ENCODE measurements at regions not wholly inside any gene's neighbourhood (a gene's known extent, or its start where the extent isn't known, plus 50 kb on each side); places are given as distances from the start of the nearest gene placed in this dataset.

- ATAC-seq (no peak), DNase-seq (no peak)
- no peaks in the 10 kb centered on the region for H3K4me1 Mint-ChIP-seq (ENCODE audit: low read depth)
- H3K36me3 Mint-ChIP-seq (ENCODE audit: insufficient read depth): no peaks in the 10 kb centered on the region
- no peaks in the 10 kb centered on the region for H3K9me3 Mint-ChIP-seq
- H3K27me3 Mint-ChIP-seq (ENCODE audit: low read depth): peaks cover 4% of the 10 kb centered on the region
- no peak overlapping the region for H3K4me3 Mint-ChIP-seq
Measured at GRCh38 chr2:144686518-144687215, 166.7 kb upstream of the ZEB2 start.

- DNase-seq (no peak), ATAC-seq (no peak)
- Mint-ChIP-seq H3K36me3 (ENCODE audit: insufficient read depth) (no peaks in the 10 kb centered on the region), H3K4me3 (no peak overlapping the region), H3K27me3 (ENCODE audit: low read depth) (peaks cover 4% of the 10 kb centered on the region), H3K4me1 (ENCODE audit: low read depth) (no peaks in the 10 kb centered on the region), H3K9me3 (no peaks in the 10 kb centered on the region)
Measured at GRCh38 chr2:144683966-144684365, 164.0 kb upstream of the ZEB2 start.

- no peak for ATAC-seq
- Mint-ChIP-seq H3K27me3 (ENCODE audit: low read depth) (peaks cover 4% of the 10 kb centered on the region), H3K4me3 (no peak overlapping the region), H3K36me3 (ENCODE audit: insufficient read depth) (no peaks in the 10 kb centered on the region), H3K9me3 (no peaks in the 10 kb centered on the region), H3K4me1 (ENCODE audit: low read depth) (no peaks in the 10 kb centered on the region)
- no peak for DNase-seq
Measured at GRCh38 chr2:144683107-144683753, 163.3 kb upstream of the ZEB2 start.

- ATAC-seq: no peak
- Mint-ChIP-seq H3K36me3 (ENCODE audit: insufficient read depth) (no peaks in the 10 kb centered on the region), H3K4me1 (ENCODE audit: low read depth) (no peaks in the 10 kb centered on the region), H3K9me3 (no peaks in the 10 kb centered on the region), H3K4me3 (no peak overlapping the region), H3K27me3 (ENCODE audit: low read depth) (peaks cover 4% of the 10 kb centered on the region)
- no peak for DNase-seq
Measured at GRCh38 chr2:144682248-144682647, 162.3 kb upstream of the ZEB2 start.

DNA sequence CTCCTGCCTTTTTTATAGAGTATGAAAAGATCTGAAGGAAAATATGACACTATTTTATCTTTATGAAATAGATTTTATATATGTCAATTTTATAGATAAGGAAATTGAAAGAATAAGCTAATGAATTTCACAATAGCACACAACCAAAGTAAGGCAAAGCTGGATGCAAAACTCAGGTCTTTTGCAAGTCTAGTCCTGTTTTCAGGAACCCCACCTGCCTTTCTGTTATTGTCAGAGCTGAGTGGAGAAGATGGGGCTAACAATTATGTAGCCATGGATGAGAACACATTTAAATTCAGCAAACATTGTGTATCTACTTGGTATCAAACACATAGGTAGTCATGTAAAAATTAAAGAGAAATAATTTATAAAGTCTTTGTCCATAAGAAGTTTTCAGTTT lies 161.5 kb upstream of the ZEB2 start:
- H3K4me1 Mint-ChIP-seq (ENCODE audit: low read depth): no peaks in the 10 kb centered on the region
- no peak for DNase-seq
- peaks cover 4% of the 10 kb centered on the region for H3K27me3 Mint-ChIP-seq (ENCODE audit: low read depth)
- H3K4me3 Mint-ChIP-seq: no peak overlapping the region
- no peaks in the 10 kb centered on the region for H3K36me3 Mint-ChIP-seq (ENCODE audit: insufficient read depth)
- H3K9me3 Mint-ChIP-seq: no peaks in the 10 kb centered on the region
- no peak for ATAC-seq

- ATAC-seq: no peak
- H3K36me3 Mint-ChIP-seq (ENCODE audit: insufficient read depth): no peaks in the 10 kb centered on the region
- H3K9me3 Mint-ChIP-seq: no peaks in the 10 kb centered on the region
- DNase-seq: no peak
- H3K27me3 Mint-ChIP-seq (ENCODE audit: low read depth): peaks cover 4% of the 10 kb centered on the region
- H3K4me3 Mint-ChIP-seq: no peak overlapping the region
- H3K4me1 Mint-ChIP-seq (ENCODE audit: low read depth): no peaks in the 10 kb centered on the region
Measured at GRCh38 chr2:144679942-144680341, 160.0 kb upstream of the ZEB2 start.

- no peaks in the 10 kb centered on the region for H3K36me3 Mint-ChIP-seq (ENCODE audit: insufficient read depth)
- H3K9me3 Mint-ChIP-seq: no peaks in the 10 kb centered on the region
- DNase-seq: no peak
- no peak overlapping the region for H3K4me3 Mint-ChIP-seq
- peaks cover 4% of the 10 kb centered on the region for H3K27me3 Mint-ChIP-seq (ENCODE audit: low read depth)
- ATAC-seq: no peak
- H3K4me1 Mint-ChIP-seq (ENCODE audit: low read depth): no peaks in the 10 kb centered on the region
Measured at GRCh38 chr2:144678736-144679135, 158.8 kb upstream of the ZEB2 start.

DNA sequence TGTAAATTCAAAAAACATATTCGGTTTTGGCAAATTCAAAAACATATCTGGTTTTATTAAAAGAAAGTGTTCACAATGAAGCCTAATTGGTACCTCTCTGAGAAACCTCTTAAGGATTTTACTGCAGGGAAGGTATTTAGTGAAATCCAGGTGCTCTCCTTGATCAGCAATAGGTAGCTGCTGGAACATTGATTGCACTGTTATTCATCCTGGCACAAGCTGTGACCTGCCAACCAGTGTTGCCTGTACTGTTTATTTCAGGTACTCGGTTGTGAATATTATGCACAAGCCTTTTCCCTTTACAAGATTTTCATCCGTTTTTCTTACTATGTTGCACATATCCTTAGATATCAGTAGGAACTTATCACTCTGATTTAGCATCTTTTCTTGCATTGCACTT lies 155.8 kb upstream of the ZEB2 start:
- Mint-ChIP-seq H3K4me1 (ENCODE audit: low read depth) (no peaks in the 10 kb centered on the region), H3K9me3 (no peaks in the 10 kb centered on the region), H3K4me3 (no peak overlapping the region), H3K27me3 (ENCODE audit: low read depth) (no peaks in the 10 kb centered on the region), H3K36me3 (ENCODE audit: insufficient read depth) (no peaks in the 10 kb centered on the region)
- DNase-seq: no peak
- ATAC-seq: no peak

- H3K9me3 Mint-ChIP-seq: no peaks in the 10 kb centered on the region
- no peaks in the 10 kb centered on the region for H3K27me3 Mint-ChIP-seq (ENCODE audit: low read depth)
- DNase-seq (no peak), ATAC-seq (no peak)
- H3K36me3 Mint-ChIP-seq (ENCODE audit: insufficient read depth): no peaks in the 10 kb centered on the region
- H3K4me1 Mint-ChIP-seq (ENCODE audit: low read depth): no peaks in the 10 kb centered on the region
- no peak overlapping the region for H3K4me3 Mint-ChIP-seq
Measured at GRCh38 chr2:144675331-144675730, 155.4 kb upstream of the ZEB2 start.

DNA sequence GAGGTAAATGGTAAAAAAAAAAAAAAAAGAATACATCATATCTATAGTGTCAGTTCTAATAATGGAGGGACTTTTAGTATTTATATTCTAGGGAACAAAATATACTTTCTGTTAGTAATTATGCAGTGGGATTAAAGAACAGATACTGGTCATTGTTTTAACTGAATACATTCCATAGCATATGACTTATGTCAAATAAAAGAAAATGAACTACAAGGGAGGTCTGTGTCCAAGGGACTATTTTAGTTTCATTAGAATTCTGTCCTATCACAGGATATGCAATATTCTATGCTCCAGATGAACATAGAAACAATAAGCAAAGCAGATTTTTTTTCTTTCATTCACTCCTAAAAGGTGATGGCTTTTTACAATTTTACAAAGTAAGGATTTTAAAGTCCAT lies 154.2 kb upstream of the ZEB2 start:
- Mint-ChIP-seq H3K4me3 (no peak overlapping the region), H3K36me3 (ENCODE audit: insufficient read depth) (no peaks in the 10 kb centered on the region), H3K27me3 (ENCODE audit: low read depth) (no peaks in the 10 kb centered on the region), H3K9me3 (no peaks in the 10 kb centered on the region), H3K4me1 (ENCODE audit: low read depth) (no peaks in the 10 kb centered on the region)
- DNase-seq (no peak), ATAC-seq (no peak)

GRCh38 chr2:144673456-144673855 lies 153.5 kb upstream of the ZEB2 start:
- DNase-seq (no peak), ATAC-seq (no peak)
- H3K36me3 Mint-ChIP-seq (ENCODE audit: insufficient read depth): no peaks in the 10 kb centered on the region
- no peaks in the 10 kb centered on the region for H3K9me3 Mint-ChIP-seq
- H3K4me1 Mint-ChIP-seq (ENCODE audit: low read depth): no peaks in the 10 kb centered on the region
- no peak overlapping the region for H3K4me3 Mint-ChIP-seq
- no peaks in the 10 kb centered on the region for H3K27me3 Mint-ChIP-seq (ENCODE audit: low read depth)

DNA sequence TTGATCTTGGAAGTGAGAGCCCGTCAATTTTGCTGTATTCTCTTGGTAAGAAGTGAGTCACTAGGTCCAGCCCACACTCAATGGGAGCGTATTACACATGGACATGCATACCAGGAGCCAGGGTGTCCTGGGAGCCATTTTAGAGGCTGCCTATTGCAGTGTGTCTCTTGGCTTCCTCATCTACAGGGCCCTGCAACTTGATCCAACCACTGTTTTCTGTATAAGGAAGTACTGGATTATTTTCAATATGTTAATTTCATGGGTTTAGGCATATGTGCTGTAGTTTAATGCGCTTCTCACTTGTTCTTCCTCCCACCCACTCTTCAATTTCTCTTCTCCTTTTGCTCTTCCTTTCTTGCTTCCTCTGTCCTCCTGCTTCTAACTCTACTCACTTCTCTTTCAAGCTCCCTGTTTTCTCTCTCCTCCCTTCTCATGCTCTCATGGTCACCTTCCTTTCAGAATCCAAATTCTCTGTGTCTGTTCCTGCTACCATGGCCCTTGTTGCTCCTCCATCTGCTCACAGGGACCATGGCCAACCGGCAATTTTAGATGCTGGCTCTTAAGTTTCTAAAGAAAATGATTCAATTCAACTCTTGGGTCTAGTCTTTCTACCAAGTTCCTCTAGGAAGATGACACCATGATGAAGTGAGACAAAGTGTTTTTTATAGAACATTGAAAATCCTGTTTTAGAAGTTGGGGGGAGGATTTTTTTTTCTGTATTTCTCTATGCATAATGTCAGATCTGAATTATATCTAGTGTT lies 152.0 kb upstream of the ZEB2 start:
- H3K4me1 Mint-ChIP-seq (ENCODE audit: low read depth): no peaks in the 10 kb centered on the region
- peaks cover 4% of the 10 kb centered on the region for H3K27me3 Mint-ChIP-seq (ENCODE audit: low read depth)
- no peaks in the 10 kb centered on the region for H3K36me3 Mint-ChIP-seq (ENCODE audit: insufficient read depth)
- DNase-seq: no peak
- ATAC-seq: no peak
- H3K4me3 Mint-ChIP-seq: no peak overlapping the region
- no peaks in the 10 kb centered on the region for H3K9me3 Mint-ChIP-seq

DNA sequence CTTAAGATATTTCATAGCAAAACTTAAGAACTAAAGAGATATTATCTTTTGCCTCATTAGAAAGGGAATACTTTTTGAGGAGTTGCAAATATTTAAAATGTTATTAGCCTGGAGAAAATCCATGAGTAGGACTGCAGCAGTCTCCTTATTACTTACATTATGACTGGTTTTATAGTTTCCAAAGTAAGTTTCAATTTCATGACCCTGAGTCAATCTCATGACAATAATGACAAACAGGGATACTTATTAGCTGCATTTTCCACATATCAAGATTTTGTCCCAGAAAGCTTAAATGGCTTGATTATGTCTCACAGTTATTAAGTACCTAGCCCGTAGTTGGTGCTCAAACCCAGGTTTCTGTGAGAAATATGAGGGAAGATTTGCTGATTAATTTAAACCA lies 150.8 kb upstream of the ZEB2 start:
- Mint-ChIP-seq H3K36me3 (ENCODE audit: insufficient read depth) (no peaks in the 10 kb centered on the region), H3K27me3 (ENCODE audit: low read depth) (peaks cover 4% of the 10 kb centered on the region), H3K4me3 (no peak overlapping the region), H3K9me3 (no peaks in the 10 kb centered on the region), H3K4me1 (ENCODE audit: low read depth) (no peaks in the 10 kb centered on the region)
- no peak for ATAC-seq
- DNase-seq: no peak

DNA sequence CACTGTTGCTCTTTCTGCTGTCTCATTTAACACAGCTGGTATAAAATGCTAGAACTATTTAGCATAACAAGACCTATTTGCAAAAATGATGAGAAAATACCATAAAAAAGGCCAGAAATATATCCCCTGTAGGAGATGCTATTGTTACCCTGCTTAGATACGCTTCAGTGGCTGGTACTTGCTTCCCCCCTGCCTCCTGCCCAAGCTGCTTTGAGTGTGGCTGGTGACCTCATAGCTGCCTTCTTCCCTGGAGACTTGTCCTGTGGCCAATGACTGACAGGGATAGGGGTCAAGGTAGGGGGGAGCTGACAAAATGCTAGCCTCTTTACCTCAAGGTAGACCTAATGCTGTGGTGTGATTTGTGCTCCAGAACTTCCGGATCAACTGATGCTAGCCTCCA lies 150.2 kb upstream of the ZEB2 start:
- Mint-ChIP-seq H3K27me3 (ENCODE audit: low read depth) (peaks cover 4% of the 10 kb centered on the region), H3K4me1 (ENCODE audit: low read depth) (no peaks in the 10 kb centered on the region), H3K4me3 (no peak overlapping the region), H3K36me3 (ENCODE audit: insufficient read depth) (no peaks in the 10 kb centered on the region), H3K9me3 (no peaks in the 10 kb centered on the region)
- no peak for ATAC-seq
- no peak for DNase-seq
